EL (cell line): ENCODE measurements at regions not wholly inside any gene's neighbourhood (a gene's known extent, or its start where the extent isn't known, plus 50 kb on each side); places are given as distances from the start of the nearest gene placed in this dataset.
"Not testable (repeated sequence)": the region's sequence is repeated elsewhere in the genome, so short reads cannot be mapped to it uniquely, and the experiment has no call there.

Experiments
- DNase-seq: peaks from one replicate; pipeline ENCODE4 v3.0.0-alpha.2; 2016

- no peak for DNase-seq
These were observed 1451.7 kb upstream of the ADGRL3 start for GRCh38 chr4:59748433-59748832.

DNA sequence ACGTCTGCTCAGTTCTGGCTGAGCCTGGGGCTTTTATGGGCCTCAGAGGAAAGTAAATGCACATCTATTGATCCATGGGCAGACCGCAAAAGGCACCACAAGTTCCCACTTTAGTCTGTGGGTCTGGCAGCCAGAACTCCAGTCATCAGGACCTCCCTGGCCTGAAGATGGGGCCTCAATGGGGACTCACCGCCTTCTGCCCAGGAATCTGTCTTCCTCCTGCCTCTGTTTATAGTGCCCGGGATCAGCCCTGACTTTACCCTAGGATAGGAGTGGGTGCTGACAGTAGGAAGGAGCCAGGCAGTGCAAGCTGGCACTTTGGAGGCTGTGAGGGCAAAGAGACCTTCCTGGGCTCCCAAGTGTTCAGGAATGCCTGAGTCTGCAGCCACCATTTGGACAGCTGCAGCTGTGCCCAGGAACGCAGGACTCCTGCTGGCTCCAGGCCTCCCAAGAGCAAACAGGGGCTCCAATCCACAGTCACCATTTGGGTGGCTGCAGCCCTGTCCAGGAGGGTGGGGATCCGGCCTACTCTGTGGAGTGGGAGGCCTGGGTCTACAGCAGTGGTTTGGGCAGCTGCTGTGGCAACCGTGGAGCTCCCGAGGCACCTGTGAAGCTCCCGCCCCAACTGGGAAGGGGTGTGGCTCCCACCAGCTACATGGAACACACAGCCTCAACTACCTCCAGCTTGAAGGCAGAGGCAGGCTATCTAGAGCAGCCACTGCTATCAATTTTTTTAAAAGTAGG lies 1440.9 kb upstream of the ADGRL3 start:
- DNase-seq = no peak

GRCh38 chr4:59762344-59762743 lies 1437.8 kb upstream of the ADGRL3 start:
- DNase-seq = no peak

DNA sequence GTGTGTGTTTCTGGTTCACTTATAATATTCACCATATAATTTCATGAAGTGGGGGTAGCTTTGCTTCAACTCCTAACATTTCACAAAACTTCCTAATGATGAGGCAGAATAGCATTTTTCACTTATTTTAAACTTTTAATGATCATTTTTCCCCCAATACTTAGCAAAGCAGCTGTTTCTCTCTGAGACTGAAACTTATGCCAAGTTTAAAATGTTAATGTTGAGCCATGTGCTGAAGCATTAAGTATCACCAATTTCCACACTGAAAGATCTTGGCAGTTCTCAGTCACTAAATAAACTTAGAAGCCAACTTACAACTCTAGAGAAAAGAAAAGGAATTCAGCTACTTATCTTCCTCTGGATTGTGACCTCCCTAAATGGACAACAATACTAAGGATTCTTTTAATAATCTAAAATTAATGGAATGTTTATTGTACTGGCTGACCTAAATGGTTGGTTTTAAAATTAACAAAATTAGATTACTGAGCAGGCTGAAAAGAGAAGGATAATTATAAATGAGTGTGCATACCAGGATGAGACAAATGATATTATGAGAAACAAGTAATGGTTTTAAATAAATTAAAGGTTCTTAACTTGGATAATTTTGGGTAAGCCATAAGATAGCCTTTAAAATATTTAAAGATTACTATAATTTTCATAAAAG lies 1429.4 kb upstream of the ADGRL3 start:
- DNase-seq = no peak

- DNase-seq = no peak
These were observed 1427.4 kb upstream of the ADGRL3 start for GRCh38 chr4:59772641-59773139.

DNA sequence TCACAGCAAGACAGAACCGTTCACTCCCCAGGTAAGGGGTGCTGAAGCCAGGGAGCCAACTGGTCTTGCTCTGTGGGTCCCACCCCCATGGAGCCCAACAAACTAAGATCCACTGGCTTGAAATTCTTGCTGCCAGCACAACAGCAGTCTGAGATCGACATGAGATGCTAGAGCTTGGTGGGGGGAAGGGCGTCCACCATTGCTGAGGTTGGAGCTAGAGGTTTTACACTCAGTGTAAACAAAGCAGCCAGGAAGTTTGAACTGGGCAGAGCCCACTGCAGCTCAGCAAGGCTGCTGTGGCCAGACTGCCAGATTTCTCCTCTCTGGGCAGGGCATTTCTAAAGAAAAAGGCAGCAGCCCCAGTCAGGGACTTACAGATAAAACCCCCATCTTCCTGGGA lies 1419.9 kb upstream of the ADGRL3 start:
- DNase-seq = not testable (repeated sequence)

DNA sequence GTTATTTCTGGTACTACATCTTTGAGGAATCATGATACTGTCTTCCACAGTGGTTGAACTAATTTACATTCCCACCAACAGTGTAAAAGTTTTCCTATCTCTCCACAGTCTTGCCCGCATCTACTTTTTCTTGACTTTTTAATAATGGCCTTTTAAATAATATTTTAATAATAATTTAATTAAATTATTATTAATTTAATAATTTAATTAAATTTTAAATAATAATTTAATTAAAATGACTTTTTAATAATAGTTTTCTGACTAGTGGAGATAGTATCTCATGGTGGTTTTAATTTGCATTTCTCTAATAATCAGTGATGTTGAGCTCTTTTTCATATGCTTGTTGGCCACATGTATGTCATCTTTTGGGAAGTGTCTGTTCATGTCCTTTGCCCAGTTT lies 1395.0 kb upstream of the ADGRL3 start:
- DNase-seq = no peak

DNA sequence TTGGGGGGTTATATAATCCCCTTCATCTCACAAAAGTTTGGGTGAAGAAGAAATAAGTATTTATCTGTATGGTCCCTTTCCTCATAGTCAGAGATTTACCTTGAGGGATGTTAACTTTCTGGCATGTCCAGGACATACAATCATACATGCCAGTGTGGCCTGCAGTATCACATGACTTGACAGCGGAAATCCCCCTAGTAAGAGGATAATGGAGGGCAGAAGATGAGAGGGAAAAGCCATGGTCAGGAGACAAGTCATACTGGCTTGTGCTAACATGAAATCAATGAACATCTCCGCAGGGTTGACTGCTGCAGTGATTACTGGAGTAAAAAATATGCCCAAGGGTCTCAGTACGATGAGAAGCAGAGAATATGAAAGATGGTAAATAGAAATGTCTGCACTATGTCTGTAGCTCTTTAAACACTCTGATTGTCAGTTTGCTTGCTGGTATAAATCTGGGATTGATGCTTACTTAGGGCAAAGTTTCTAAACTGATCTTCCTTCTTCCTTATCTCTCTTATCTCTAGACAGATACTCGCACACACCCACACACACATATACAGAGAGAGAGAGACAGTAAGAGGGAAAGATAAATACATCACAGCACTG lies 1385.6 kb upstream of the ADGRL3 start:
- DNase-seq = no peak

GRCh38 chr4:59818656-59819055 lies 1381.5 kb upstream of the ADGRL3 start:
- DNase-seq = no peak

- no peak for DNase-seq
These were observed 1376.8 kb upstream of the ADGRL3 start for GRCh38 chr4:59823311-59823710.

DNA sequence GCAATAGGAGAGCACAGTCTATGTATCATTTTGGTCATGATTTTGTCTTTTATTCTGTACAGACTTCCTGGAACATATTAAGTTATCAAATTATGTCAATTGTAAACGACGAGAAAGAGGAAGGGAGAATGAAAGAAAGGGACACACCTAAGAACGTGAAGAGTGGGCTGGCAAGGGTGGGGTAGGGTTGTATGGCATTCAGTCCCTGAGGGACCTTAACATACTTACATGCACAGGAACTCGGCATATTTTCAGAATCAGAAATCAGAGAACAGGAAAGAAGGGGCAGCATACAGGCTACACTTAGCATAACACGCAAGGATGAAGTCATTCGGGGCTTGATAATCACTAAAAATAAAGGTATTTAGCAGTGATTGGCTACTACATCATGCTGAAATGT lies 1375.0 kb upstream of the ADGRL3 start:
- no peak for DNase-seq

DNA sequence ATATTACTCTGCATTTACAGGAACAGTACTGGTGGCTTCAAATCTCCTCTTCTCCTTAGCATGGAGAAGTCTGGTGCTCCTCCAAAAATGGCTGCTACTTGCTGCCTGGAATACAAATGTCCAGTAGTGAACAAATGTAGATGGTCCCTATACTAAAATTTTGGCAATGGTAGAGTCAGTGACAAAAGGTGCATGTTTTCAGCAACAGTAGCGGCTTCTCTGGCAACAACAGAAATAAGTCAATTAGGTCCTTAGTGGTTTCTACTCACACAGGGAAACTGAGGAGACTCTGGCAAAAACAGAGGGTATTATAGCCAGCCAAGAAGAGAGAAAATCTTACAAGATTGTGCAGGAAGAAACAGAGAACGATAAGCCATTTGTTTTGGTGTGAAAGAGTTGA lies 1368.4 kb upstream of the ADGRL3 start:
- DNase-seq = no peak

- DNase-seq = no peak
These were observed 1365.2 kb upstream of the ADGRL3 start for GRCh38 chr4:59834943-59835342.

- DNase-seq = no peak
These were observed 1362.4 kb upstream of the ADGRL3 start for GRCh38 chr4:59837751-59838150.

DNA sequence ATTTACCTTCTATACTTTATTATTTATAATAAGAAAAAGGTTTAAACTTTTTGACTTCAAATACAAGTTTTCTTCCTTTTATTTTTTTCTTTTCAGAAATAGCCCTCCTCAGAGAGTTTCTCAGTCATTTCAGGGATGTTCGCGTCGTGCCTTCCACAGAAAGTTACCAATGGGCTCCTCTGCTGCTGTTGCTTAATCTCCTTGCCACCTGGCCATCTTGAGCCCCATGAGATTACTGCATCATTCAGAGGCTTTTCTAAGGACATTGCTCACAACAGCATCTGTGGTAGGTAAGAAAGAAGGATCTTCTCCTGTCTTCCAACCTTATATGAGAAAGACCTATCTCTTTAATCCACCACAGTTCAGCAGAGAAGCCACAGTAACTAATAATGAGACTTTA lies 1361.9 kb upstream of the ADGRL3 start:
- no peak for DNase-seq

- DNase-seq = no peak
These were observed 1358.4 kb upstream of the ADGRL3 start for GRCh38 chr4:59841698-59842097.

DNA sequence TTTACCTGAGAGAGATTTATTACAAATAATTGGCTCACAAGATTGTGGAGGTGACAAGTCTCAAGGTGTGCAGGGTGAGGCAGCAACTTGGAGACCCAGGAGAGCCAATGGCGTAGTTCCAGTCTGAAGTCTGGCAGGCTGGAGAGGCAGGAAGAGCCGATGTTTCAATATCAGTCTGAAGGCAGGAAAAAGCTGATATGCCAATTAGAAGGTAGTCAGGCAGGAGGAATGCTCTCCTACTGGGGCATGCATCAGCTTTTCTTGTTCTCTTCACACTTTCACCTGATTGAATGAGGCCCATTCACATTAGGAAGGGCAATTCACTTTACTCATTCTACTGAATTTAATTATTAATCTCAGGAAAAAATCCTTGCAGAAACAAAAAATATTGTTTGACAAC lies 1351.7 kb upstream of the ADGRL3 start:
- no peak for DNase-seq

DNA sequence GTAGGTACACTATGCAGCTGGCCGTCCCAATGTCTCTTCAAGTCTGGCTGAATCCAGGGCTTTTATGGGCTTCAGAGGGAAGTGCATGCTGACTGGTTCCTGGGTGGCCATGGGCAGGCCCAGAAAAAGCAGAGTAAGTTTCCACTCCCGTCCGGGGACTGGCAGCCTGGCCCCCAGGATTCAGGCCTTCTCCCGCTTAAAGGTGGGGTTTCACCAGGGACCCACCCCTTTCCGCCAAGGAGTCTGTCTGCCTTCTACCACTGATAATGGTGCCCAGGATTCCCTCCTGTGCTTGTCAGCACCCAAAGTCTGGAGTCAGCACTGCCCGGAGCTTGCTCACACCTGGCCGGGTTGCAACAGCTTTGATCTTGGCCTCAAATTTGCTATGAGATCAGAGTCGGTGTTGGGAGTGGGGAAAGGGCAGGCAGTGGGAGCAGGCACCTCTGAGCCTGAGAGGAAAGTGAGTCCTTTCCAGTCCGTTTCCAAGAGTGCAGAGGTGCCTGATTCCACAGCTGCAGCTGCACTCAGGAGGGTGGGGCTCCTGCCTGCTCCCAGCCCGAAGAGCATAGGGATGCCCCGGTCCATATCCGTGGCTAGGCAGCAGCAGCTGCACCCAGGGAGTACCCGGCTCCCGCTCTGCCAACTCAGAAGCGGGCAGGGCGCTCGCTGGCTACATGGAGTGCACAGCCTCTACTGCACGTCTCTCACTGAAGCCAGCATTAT lies 1344.3 kb upstream of the ADGRL3 start:
- DNase-seq = no peak

GRCh38 chr4:59869056-59869455 lies 1331.1 kb upstream of the ADGRL3 start:
- DNase-seq = no peak

DNA sequence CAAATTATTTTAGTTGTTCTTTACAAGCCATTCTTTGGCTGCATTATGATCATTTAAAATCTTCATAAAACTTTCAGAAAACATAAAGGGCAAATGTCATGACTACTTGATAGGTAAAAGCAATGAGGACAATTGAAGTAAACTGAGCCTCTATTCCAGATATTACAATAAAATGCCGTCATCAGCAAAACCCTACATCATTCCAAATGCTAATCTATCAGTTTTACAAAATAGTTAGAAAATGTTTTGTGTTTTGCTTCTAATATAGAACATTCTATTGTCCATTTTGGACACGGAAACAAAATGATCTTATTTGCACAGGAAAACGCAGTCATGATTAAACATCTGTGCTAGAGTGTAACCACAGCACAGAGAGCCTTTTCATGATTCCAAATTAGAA lies 1330.6 kb upstream of the ADGRL3 start:
- no peak for DNase-seq

- no peak for DNase-seq
These were observed 1318.5 kb upstream of the ADGRL3 start for GRCh38 chr4:59881632-59882031.

- DNase-seq = no peak
These were observed 1295.8 kb upstream of the ADGRL3 start for GRCh38 chr4:59904331-59904730.

DNA sequence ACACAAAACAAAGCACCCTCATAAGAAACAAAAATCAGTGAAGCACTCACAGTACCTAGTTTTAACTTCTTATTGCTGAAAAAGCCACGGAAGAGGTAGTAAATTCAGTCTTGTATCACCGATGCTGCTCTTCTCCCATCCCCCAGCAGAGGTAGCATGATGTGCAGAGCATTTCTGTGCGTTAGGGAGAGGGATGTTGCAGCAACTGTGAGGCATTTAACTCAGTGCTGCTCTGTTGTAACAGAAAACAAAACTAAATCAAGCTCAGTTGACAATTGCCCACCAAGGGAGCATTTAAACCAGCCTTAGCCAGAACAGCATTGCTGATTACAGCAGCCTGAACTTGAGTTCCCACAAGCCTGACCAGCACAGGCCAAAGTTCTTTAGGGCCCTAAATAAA lies 1279.7 kb upstream of the ADGRL3 start:
- DNase-seq = no peak

- DNase-seq = no peak
These were observed 1274.8 kb upstream of the ADGRL3 start for GRCh38 chr4:59925290-59925689.
